ENCODE measurements at regions not wholly inside any gene's neighbourhood (a gene's known extent, or its start where the extent isn't known, plus 50 kb on each side); places are given as distances from the start of the nearest gene placed in this dataset.

- no peak for DNase-seq
Measured at GRCh38 chr1:22221233-22221780, 78.4 kb upstream of the WNT4 start.

- DNase-seq = no peak
Measured at GRCh38 chr1:22222723-22223122, 79.8 kb upstream of the WNT4 start.

GRCh38 chr1:22223176-22223575 lies 80.3 kb upstream of the WNT4 start:
- no peak for DNase-seq

GRCh38 chr1:22224091-22224490 lies 81.2 kb upstream of the WNT4 start:
- no peak for DNase-seq

- DNase-seq = no peak
Measured at GRCh38 chr1:22224631-22225030, 81.7 kb upstream of the WNT4 start.

- DNase-seq = no peak
Measured at GRCh38 chr1:22225858-22226589, 83.1 kb upstream of the WNT4 start.

GRCh38 chr1:22228074-22228473 lies 85.2 kb upstream of the WNT4 start:
- no peak for DNase-seq

GRCh38 chr1:22228505-22228911 lies 85.6 kb upstream of the WNT4 start:
- DNase-seq = no peak

GRCh38 chr1:22229379-22229778 lies 86.5 kb upstream of the WNT4 start:
- no peak for DNase-seq

- DNase-seq = no peak
Measured at GRCh38 chr1:22231068-22231593, 88.2 kb upstream of the WNT4 start.

- DNase-seq = no peak
Measured at GRCh38 chr1:22231995-22232690, 89.2 kb upstream of the WNT4 start.

- DNase-seq = no peak
Measured at GRCh38 chr1:22233222-22233621, 90.3 kb upstream of the WNT4 start.

- no peak for DNase-seq
Measured at GRCh38 chr1:22234476-22235030, 91.7 kb upstream of the WNT4 start.

- no peak for DNase-seq
Measured at GRCh38 chr1:22236166-22236565, 93.3 kb upstream of the WNT4 start.

GRCh38 chr1:22236900-22237299 lies 94.0 kb upstream of the WNT4 start:
- DNase-seq = no peak

GRCh38 chr1:22237433-22238093 lies 94.7 kb upstream of the WNT4 start:
- no peak for DNase-seq

- no peak for DNase-seq
Measured at GRCh38 chr1:22238356-22239224, 95.7 kb upstream of the WNT4 start.

GRCh38 chr1:22239378-22239777 lies 96.5 kb upstream of the WNT4 start:
- DNase-seq = no peak

- no peak for DNase-seq
Measured at GRCh38 chr1:22241250-22241649, 98.4 kb upstream of the WNT4 start.

- DNase-seq = no peak
Measured at GRCh38 chr1:22241811-22242210, 98.9 kb upstream of the WNT4 start.

GRCh38 chr1:22245100-22245650 lies 102.3 kb upstream of the WNT4 start:
- DNase-seq = no peak

- no peak for DNase-seq
Measured at GRCh38 chr1:22245726-22246125, 102.8 kb upstream of the WNT4 start.

Data from effector CD4-positive, alpha-beta T cell (primary cell).